ENCODE measurements at regions not wholly inside any gene's neighbourhood (a gene's known extent, or its start where the extent isn't known, plus 50 kb on each side); places are given as distances from the start of the nearest gene placed in this dataset.

GRCh38 chr14:94914191-94914590 lies 144.3 kb upstream of the GSC start:
- H3K4me3 ChIP-seq (ENCODE audit: low read depth, low read length), result no peak overlapping the region
- no peak for DNase-seq (ENCODE audit: low read depth)
- TF ChIP-seq, protein P1, sequence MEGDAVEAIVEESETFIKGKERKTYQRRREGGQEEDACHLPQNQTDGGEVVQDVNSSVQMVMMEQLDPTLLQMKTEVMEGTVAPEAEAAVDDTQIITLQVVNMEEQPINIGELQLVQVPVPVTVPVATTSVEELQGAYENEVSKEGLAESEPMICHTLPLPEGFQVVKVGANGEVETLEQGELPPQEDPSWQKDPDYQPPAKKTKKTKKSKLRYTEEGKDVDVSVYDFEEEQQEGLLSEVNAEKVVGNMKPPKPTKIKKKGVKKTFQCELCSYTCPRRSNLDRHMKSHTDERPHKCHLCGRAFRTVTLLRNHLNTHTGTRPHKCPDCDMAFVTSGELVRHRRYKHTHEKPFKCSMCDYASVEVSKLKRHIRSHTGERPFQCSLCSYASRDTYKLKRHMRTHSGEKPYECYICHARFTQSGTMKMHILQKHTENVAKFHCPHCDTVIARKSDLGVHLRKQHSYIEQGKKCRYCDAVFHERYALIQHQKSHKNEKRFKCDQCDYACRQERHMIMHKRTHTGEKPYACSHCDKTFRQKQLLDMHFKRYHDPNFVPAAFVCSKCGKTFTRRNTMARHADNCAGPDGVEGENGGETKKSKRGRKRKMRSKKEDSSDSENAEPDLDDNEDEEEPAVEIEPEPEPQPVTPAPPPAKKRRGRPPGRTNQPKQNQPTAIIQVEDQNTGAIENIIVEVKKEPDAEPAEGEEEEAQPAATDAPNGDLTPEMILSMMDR (IDR thresholded peaks at IDR 0.05; ENCODE audit: control insufficient read depth, extremely low read depth, insufficient read depth), result no peak

- H3K4me3 ChIP-seq (ENCODE audit: low read depth, low read length), result 0 out of 2 replicates have a peak overlapping the region, but pooled peaks have one; percentile 7
- DNase-seq (ENCODE audit: low read depth), result peak; percentile 55
Observed at GRCh38 chr14:94907626-94908261, 137.8 kb upstream of the GSC start.

GRCh38 chr14:94906991-94907587 lies 137.2 kb upstream of the GSC start:
- TF ChIP-seq, protein P1 (IDR thresholded peaks at IDR 0.05; ENCODE audit: control insufficient read depth, extremely low read depth, insufficient read depth), result no peak
- no peak overlapping the region for H3K4me3 ChIP-seq (ENCODE audit: low read depth, low read length)
- no peak for DNase-seq (ENCODE audit: low read depth)

More at GRCh38 chr14:94907626-94908261, 137.8 kb upstream of the GSC start:
- TF ChIP-seq, protein P1 (IDR thresholded peaks at IDR 0.05; ENCODE audit: control insufficient read depth, extremely low read depth, insufficient read depth), result no peak

GRCh38 chr14:94906577-94906976 lies 136.7 kb upstream of the GSC start:
- H3K4me3 ChIP-seq (ENCODE audit: low read depth, low read length), result no peak overlapping the region
- DNase-seq (ENCODE audit: low read depth), result no peak
- TF ChIP-seq, protein P1 (IDR thresholded peaks at IDR 0.05; ENCODE audit: control insufficient read depth, extremely low read depth, insufficient read depth), result no peak

GRCh38 chr14:94904636-94905035 lies 134.7 kb upstream of the GSC start:
- TF ChIP-seq, protein P1 (IDR thresholded peaks at IDR 0.05; ENCODE audit: control insufficient read depth, extremely low read depth, insufficient read depth), result no peak
- H3K4me3 ChIP-seq (ENCODE audit: low read depth, low read length), result no peak overlapping the region
- DNase-seq (ENCODE audit: low read depth), result no peak

DNA sequence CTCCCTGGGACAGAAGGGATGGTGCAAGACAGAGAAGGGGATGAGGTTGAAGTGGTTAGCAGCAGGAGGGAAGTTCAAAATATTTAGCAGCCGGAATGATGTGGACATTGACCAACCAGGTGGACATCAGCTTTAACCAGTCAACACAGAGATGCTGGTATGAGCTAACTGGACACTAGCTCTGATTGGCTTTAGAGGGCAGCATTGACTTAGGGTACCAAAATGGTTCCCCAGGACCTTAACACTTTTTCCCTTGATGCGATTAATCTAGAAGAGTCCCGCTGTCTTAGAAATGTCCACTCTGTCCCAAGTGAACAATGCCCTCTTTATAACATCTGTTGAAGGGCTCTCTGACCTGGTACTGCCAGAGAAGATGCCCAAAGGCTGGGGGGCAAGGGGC lies 134.0 kb upstream of the GSC start:
- DNase-seq (ENCODE audit: low read depth), result no peak
- TF ChIP-seq, protein P1 (IDR thresholded peaks at IDR 0.05; ENCODE audit: control insufficient read depth, extremely low read depth, insufficient read depth), result no peak; the same call in 1 of the 2 replicates
- H3K4me3 ChIP-seq (ENCODE audit: low read depth, low read length), result no peak overlapping the region

Data from LNCaP clone FGC (cell line).